PC-3 (cell line): ENCODE measurements at regions not wholly inside any gene's neighbourhood (a gene's known extent, or its start where the extent isn't known, plus 50 kb on each side); places are given as distances from the start of the nearest gene placed in this dataset.

Source experiments
- EZH2phosphoT487 ChIP-seq: fragments of 300-600 bp; sonication (generic); IDR thresholded peaks from 2 replicates; pipeline ENCODE4 v1.6.1; 2018; ENCODE audit warnings: mild to moderate bottlenecking, antibody characterized with exemption, low read length, borderline replicate concordance
- TF ChIP-seq, protein P1 (sequence below): fragments of 300-600 bp; sonication (generic); conservative IDR thresholded peaks from 2 replicates; pipeline ENCODE4 v1.5.1; 2017; ENCODE audit warnings: antibody characterized with exemption, low read depth, mild to moderate bottlenecking, low read length

DNA sequence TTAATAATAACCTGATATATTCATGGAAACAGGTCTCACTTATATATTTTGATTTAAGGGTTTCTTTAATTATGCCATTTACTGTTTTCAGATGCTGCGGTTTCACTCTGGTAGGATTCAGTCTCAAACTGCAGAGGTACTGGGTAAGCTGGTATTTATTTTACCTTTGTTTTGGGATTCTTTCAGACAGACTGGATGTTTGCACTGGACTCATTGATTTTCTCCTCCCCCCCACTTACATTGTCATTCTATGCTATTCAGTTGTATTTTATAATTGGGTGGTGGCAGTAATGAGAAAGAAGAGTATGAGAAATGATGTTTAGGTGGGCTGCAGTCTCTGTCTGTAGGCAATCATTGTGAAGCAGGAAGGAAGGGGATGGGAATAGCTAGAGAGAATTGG lies 155.6 kb downstream of the AQP4 start:
- no peak for TF ChIP-seq EZH2phosphoT487
- TF ChIP-seq, protein P1, sequence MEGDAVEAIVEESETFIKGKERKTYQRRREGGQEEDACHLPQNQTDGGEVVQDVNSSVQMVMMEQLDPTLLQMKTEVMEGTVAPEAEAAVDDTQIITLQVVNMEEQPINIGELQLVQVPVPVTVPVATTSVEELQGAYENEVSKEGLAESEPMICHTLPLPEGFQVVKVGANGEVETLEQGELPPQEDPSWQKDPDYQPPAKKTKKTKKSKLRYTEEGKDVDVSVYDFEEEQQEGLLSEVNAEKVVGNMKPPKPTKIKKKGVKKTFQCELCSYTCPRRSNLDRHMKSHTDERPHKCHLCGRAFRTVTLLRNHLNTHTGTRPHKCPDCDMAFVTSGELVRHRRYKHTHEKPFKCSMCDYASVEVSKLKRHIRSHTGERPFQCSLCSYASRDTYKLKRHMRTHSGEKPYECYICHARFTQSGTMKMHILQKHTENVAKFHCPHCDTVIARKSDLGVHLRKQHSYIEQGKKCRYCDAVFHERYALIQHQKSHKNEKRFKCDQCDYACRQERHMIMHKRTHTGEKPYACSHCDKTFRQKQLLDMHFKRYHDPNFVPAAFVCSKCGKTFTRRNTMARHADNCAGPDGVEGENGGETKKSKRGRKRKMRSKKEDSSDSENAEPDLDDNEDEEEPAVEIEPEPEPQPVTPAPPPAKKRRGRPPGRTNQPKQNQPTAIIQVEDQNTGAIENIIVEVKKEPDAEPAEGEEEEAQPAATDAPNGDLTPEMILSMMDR = no peak
